Tibial artery (tissue), 4 donors: ENCODE measurements at regions not wholly inside any gene's neighbourhood (a gene's known extent, or its start where the extent isn't known, plus 50 kb on each side); places are given as distances from the start of the nearest gene placed in this dataset.

Source experiments
- DNase-seq, 2 donors: peaks; one replicate each; pipeline ENCODE4 v3.0.0-alpha.2; 2019
- H3K27ac ChIP-seq, 2 donors: fragments of 200-600 bp; sonication (generic) in 1 of 2; 1 replicate in 1 of 2; 2 replicates in 1 of 2; pipeline ENCODE4 v1.5.1; 2018 to 2019; ENCODE audit warnings: mild to moderate bottlenecking in 1 of 2
- H3K27me3 ChIP-seq, 2 donors: fragments of 200-600 bp; sonication (generic) in 1 of 2; one replicate each; pipeline versions ENCODE4 v1.5.1 to v1.6.0; 2016 to 2019
- H3K36me3 ChIP-seq, 3 donors: fragments of 200-600 bp; sonication (generic) in 2 of 3; one replicate each; pipeline ENCODE4 v1.5.1; 2016 to 2019; ENCODE audit warnings: mild to moderate bottlenecking in 2 of 3
- H3K4me1 ChIP-seq, 4 donors: fragments of 200-600 bp; sonication (generic) in 2 of 4; 1 replicate in 3 of 4; 2 replicates in 1 of 4; pipeline ENCODE4 v1.5.1; 2016 to 2019
- H3K4me3 ChIP-seq, 2 donors: fragments of 200-600 bp; sonication (generic) in 1 of 2; 1 replicate in 1 of 2; 2 replicates in 1 of 2; pipeline ENCODE4 v1.5.1; 2018 to 2019; ENCODE audit warnings: mild to moderate bottlenecking in 2 of 2
- H3K9me3 ChIP-seq, 3 donors: fragments of 200-600 bp; sonication (generic) in 1 of 3; one replicate each; pipeline ENCODE4 v1.5.1; 2016 to 2019
- intact Hi-C: fragments of 100-400 bp; cut with DNase I; formaldehyde crosslinking; loops from one replicate; pipeline ENCODE4 v1.15.0; 2023; ENCODE audit warnings: low total_unique reads
- TF ChIP-seq, protein P1 (sequence below), 2 experiments: fragments of 200-600 bp in 1 of 2; fragments of 450-650 bp in 1 of 2; IDR thresholded peaks; one replicate each; pipeline ENCODE4 v1.5.1; 2017 to 2019; ENCODE audit warnings: antibody characterized with exemption in 2 of 2, mild to moderate bottlenecking in 1 of 2, moderate library complexity in 1 of 2

DNA sequence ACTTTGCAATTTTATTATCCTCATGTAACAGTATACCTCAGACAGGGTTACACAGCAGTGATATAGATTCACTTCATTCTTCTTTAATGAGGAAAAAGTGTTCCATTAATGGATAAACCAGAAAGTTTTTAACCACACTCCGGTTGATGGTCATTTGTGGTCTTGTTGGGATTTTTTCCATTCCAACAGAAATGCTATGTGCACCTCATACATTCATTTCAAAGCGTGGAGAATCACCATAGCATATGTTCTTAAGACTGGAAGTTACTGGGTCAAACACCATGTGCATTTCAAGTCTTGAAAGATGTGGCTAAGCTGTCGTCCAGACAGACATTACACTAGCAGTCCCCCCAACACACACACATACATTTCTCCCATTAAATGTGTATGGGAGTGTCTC, 245.8 kb upstream of the CDH5 start:
- TF ChIP-seq, protein P1, sequence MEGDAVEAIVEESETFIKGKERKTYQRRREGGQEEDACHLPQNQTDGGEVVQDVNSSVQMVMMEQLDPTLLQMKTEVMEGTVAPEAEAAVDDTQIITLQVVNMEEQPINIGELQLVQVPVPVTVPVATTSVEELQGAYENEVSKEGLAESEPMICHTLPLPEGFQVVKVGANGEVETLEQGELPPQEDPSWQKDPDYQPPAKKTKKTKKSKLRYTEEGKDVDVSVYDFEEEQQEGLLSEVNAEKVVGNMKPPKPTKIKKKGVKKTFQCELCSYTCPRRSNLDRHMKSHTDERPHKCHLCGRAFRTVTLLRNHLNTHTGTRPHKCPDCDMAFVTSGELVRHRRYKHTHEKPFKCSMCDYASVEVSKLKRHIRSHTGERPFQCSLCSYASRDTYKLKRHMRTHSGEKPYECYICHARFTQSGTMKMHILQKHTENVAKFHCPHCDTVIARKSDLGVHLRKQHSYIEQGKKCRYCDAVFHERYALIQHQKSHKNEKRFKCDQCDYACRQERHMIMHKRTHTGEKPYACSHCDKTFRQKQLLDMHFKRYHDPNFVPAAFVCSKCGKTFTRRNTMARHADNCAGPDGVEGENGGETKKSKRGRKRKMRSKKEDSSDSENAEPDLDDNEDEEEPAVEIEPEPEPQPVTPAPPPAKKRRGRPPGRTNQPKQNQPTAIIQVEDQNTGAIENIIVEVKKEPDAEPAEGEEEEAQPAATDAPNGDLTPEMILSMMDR (IDR thresholded peaks at IDR 0.05), result no peak
- Histone ChIP-seq H3K27me3 (peaks cover 0 to 3% of the 10 kb centered on the region in 2 donors), H3K4me3 (no peak overlapping the region), H3K4me1 (no peaks in the 10 kb centered on the region), H3K27ac (no peak overlapping the region), H3K9me3 (no peaks in the 10 kb centered on the region), H3K36me3 (no peaks in the 10 kb centered on the region)
- DNase-seq, result no peak
- intact Hi-C loops, result no loop called here

DNA sequence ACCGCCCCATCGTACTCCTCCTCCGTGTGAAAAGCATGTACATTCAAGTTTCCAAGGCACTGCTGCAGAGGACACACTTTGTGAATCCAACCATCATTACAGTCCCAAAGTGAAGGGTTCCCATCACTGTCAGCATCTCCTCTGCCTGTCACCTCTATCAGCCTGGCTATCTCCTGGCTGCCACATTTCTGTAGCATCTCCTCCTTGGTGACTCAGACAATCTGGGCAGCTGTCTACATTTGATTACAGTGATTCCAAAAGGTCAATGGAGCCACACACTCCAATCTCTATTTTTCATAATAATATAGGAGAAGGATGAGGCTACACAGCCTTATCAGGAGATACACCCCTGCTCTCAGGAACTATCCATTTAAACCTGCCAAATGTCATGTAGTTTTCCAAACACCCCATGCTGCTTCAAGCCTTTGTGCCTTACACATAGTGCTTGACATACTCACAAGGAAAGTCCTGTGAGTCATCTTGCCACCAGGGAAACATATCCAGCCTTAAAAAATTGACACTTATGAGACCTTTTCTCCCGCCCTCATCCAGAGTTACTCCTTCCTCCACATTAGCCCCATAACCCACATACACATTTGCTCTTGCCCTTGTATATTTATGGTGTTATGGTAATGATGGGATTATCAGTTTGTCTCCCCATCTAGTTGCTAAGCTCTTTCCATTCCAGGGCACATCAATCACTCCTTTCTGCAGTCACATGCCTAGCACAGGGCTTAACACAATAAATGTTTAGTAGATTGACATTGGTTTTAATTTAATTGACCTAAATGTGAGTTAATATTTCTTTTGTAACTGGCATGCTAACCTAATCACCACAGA, 250.1 kb upstream of the CDH5 start:
- intact Hi-C loops, result no loop called here
- H3K36me3 ChIP-seq, result no peaks in the 10 kb centered on the region
- DNase-seq, result no peak
- no peaks in the 10 kb centered on the region for H3K27me3 ChIP-seq
- H3K4me3 ChIP-seq, result no peak overlapping the region
- no peak overlapping the region for H3K27ac ChIP-seq
- no peaks in the 10 kb centered on the region for H3K4me1 ChIP-seq
- H3K9me3 ChIP-seq, result no peaks in the 10 kb centered on the region
- TF ChIP-seq, protein P1 (IDR thresholded peaks at IDR 0.05), result no peak

DNA sequence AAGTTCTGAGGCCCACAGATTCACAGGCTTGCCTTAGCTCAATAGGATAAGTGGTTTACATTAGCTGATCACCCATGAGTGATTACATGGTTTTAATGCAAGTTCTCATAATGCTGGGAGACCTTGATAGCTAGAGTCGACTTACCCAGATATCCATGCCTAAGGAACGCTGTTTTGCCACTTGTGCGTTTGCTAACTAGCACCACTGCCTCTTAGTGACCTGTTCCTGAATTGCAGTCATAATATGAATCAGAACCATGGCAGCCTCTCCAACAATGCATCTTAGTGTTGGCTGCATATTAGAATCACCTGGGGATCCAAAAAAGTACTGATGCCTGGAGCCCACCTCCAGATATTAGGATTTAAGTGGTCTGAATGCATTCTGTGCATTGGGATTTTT, 251.1 kb upstream of the CDH5 start:
- no peaks in the 10 kb centered on the region for H3K4me1 ChIP-seq
- no peaks in the 10 kb centered on the region for H3K9me3 ChIP-seq
- intact Hi-C loops, result no loop called here
- H3K27me3 ChIP-seq, result no peaks in the 10 kb centered on the region
- TF ChIP-seq, protein P1 (IDR thresholded peaks at IDR 0.05), result no peak
- H3K4me3 ChIP-seq, result no peak overlapping the region
- no peak for DNase-seq
- no peak overlapping the region for H3K27ac ChIP-seq
- no peaks in the 10 kb centered on the region for H3K36me3 ChIP-seq

DNA sequence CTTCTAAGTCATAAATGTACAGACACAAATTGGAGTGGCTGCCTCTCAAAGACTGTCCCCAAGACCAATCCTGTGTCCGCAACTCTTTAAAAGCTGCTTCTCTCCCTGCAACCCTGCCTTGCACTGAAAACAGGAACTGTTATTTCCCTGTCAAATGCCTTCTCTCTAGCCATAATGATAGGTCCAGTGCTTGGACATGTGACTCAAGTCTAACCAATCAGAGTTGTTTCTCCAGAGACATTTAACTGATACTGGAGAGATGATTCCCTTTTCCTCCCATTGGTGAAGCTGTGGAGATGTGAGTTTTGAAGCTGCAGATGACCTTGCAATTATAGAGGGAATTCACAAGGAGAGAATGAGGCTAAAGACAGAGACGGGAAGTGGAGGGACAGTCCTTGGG, 253.3 kb upstream of the CDH5 start:
- Histone ChIP-seq H3K4me3 (no peak overlapping the region), H3K27me3 (no peaks in the 10 kb centered on the region), H3K4me1 (no peaks in the 10 kb centered on the region), H3K9me3 (no peaks in the 10 kb centered on the region), H3K27ac (no peak overlapping the region), H3K36me3 (no peaks in the 10 kb centered on the region)
- no peak for DNase-seq
- TF ChIP-seq, protein P1 (IDR thresholded peaks at IDR 0.05), result no peak
- intact Hi-C loops, result no loop called here

DNA sequence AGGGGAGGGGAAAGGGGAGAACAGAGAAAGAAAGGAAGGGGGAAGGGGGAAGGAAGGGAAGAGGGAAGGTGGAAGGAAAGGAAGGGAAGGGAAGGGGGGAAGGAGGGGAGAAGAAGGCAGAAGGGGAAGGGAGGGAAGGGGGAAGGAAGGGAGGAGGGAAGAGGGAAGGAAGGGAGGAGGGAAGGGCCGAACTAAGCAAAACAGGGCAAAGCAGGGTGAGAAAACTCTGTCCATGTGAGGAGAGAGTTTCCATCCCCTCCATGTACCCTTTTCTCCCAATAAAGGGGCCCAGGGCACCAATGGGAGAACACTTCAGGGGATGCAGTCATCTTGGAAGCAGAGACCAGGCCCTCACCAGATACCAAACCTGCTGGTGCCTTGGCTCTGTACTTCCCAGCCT, 256.8 kb upstream of the CDH5 start:
- H3K4me1 ChIP-seq, result no peaks in the 10 kb centered on the region
- H3K4me3 ChIP-seq, result no peak overlapping the region
- no peaks in the 10 kb centered on the region for H3K9me3 ChIP-seq
- no peak overlapping the region for H3K27ac ChIP-seq
- TF ChIP-seq, protein P1 (IDR thresholded peaks at IDR 0.05), result no peak
- intact Hi-C loops, result no loop called here
- no peak for DNase-seq
- H3K27me3 ChIP-seq, result no peaks in the 10 kb centered on the region
- no peaks in the 10 kb centered on the region for H3K36me3 ChIP-seq
